Skeletal muscle cell (primary cell): ENCODE measurements at regions not wholly inside any gene's neighbourhood (a gene's known extent, or its start where the extent isn't known, plus 50 kb on each side); places are given as distances from the start of the nearest gene placed in this dataset.
"Not testable (repeated sequence)": the region's sequence is repeated elsewhere in the genome, so short reads cannot be mapped to it uniquely, and the experiment has no call there.

ENCODE experiments used
- DNase-seq: peaks from one replicate; pipeline ENCODE4 v3.0.0-alpha.2; 2010; ENCODE audit warnings: low read depth
- H3K4me3 ChIP-seq: 2 replicates; pipeline ENCODE4 v1.5.1; 2011; ENCODE audit warnings: low read depth, mild to moderate bottlenecking, control low read depth, low read length, moderate library complexity

- H3K4me3 ChIP-seq, DNase-seq: not testable (repeated sequence)
Observed at GRCh38 chr2:111609146-111609844, 274.7 kb downstream of the ANAPC1 start.

- not testable (repeated sequence) for DNase-seq, H3K4me3 ChIP-seq
Observed at GRCh38 chr2:111610035-111610434, 274.0 kb downstream of the ANAPC1 start.

- no peak for DNase-seq
- H3K4me3 ChIP-seq, result no peak overlapping the region
Observed at GRCh38 chr2:111616651-111617218, 267.3 kb downstream of the ANAPC1 start.

GRCh38 chr2:111617299-111618225, 266.4 kb downstream of the ANAPC1 start:
- no peak for DNase-seq
- no peak overlapping the region for H3K4me3 ChIP-seq

GRCh38 chr2:111618226-111618977, 265.6 kb downstream of the ANAPC1 start:
- DNase-seq, result no peak
- no peak overlapping the region for H3K4me3 ChIP-seq

GRCh38 chr2:111618978-111619902, 264.8 kb downstream of the ANAPC1 start:
- no peak overlapping the region for H3K4me3 ChIP-seq
- no peak for DNase-seq

- no peak overlapping the region for H3K4me3 ChIP-seq
- no peak for DNase-seq
Observed at GRCh38 chr2:111620281-111620680, 263.7 kb downstream of the ANAPC1 start.

GRCh38 chr2:111622859-111623258, 261.1 kb downstream of the ANAPC1 start:
- DNase-seq, result no peak
- no peak overlapping the region for H3K4me3 ChIP-seq

GRCh38 chr2:111623380-111623779, 260.6 kb downstream of the ANAPC1 start:
- H3K4me3 ChIP-seq, result no peak overlapping the region
- DNase-seq, result no peak

- DNase-seq, result peak; percentile 87
- H3K4me3 ChIP-seq, result no peak overlapping the region
Observed at GRCh38 chr2:111624411-111625156, 259.4 kb downstream of the ANAPC1 start.

- H3K4me3 ChIP-seq, DNase-seq: not testable (repeated sequence)
Observed at GRCh38 chr2:111625157-111625537, 258.8 kb downstream of the ANAPC1 start.

- DNase-seq, result no peak
- H3K4me3 ChIP-seq, result no peak overlapping the region
Observed at GRCh38 chr2:111626037-111626864, 257.7 kb downstream of the ANAPC1 start.

- no peak overlapping the region for H3K4me3 ChIP-seq
- no peak for DNase-seq
Observed at GRCh38 chr2:111626865-111627163, 257.2 kb downstream of the ANAPC1 start.

- no peak for DNase-seq
- H3K4me3 ChIP-seq, result no peak overlapping the region
Observed at GRCh38 chr2:111627256-111627655, 256.7 kb downstream of the ANAPC1 start.

GRCh38 chr2:111628221-111628620, 255.8 kb downstream of the ANAPC1 start:
- H3K4me3 ChIP-seq, result no peak overlapping the region
- no peak for DNase-seq

GRCh38 chr2:111629983-111630382, 254.0 kb downstream of the ANAPC1 start:
- H3K4me3 ChIP-seq, result no peak overlapping the region
- DNase-seq, result no peak

GRCh38 chr2:111632661-111633060, 251.3 kb downstream of the ANAPC1 start:
- no peak overlapping the region for H3K4me3 ChIP-seq
- DNase-seq, result no peak
